Stomach smooth muscle (tissue), 2 donors: ENCODE measurements at regions not wholly inside any gene's neighbourhood (a gene's known extent, or its start where the extent isn't known, plus 50 kb on each side); places are given as distances from the start of the nearest gene placed in this dataset.
"Not testable (repeated sequence)": the region's sequence is repeated elsewhere in the genome, so short reads cannot be mapped to it uniquely, and the experiment has no call there.

Experiments
- H3K27ac ChIP-seq: one replicate; pipeline ENCODE4 v1.7.0; 2013; ENCODE audit warnings: mild to moderate bottlenecking, low read length, inconsistent platforms
- H3K27me3 ChIP-seq, 2 donors: one replicate each; pipeline ENCODE4 v1.7.0; 2013; ENCODE audit warnings: low read length in 2 of 2; ENCODE audit not compliant: insufficient read depth in 2 of 2, control insufficient read depth in 1 of 2
- H3K36me3 ChIP-seq, 2 donors: one replicate each; pipeline ENCODE4 v1.7.0; 2013; ENCODE audit warnings: low read length in 2 of 2; ENCODE audit not compliant: control insufficient read depth in 2 of 2, insufficient read depth in 2 of 2
- H3K4me1 ChIP-seq: one replicate; pipeline ENCODE4 v1.7.0; 2013; ENCODE audit warnings: low read length; ENCODE audit not compliant: control insufficient read depth, insufficient read depth
- H3K4me3 ChIP-seq, 2 donors: one replicate each; pipeline ENCODE4 v1.7.0; 2013; ENCODE audit warnings: low read length in 2 of 2
- H3K9ac ChIP-seq, 2 donors: one replicate each; pipeline ENCODE4 v1.7.0; 2013; ENCODE audit warnings: low read length in 2 of 2, mild to moderate bottlenecking in 1 of 2
- H3K9me3 ChIP-seq, 2 donors: one replicate each; pipeline ENCODE4 v1.7.0; 2013; ENCODE audit warnings: low read length in 2 of 2; ENCODE audit not compliant: control insufficient read depth in 2 of 2
- donor health status: healthy.
- donor health status: Pancreatic carcinoma.

DNA sequence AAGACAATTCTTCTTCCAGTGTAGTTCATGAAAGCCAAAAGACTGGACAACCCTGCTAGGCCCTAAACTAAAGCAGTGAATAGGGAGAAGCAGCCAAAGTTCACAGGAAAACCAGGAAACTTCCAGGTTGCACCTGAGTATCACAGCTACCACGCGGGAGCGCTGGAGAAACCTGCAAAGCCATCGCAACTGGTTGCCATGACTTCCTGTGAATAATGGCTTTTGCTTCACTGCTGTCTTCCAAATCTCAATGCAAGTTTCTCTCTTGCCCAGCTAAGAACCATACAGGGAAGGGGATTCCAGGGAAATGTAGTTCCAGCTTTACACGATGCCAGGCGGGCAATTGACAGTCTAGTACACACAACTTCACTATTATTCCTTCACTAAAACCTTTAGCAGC is 114.1 kb downstream of the GXYLT1 start:
- no peak overlapping the region for H3K4me3 ChIP-seq
- no peak overlapping the region for H3K27ac ChIP-seq
- no peaks in the 10 kb centered on the region for H3K36me3 ChIP-seq
- H3K27me3 ChIP-seq, result no peaks in the 10 kb centered on the region
- no peaks in the 10 kb centered on the region for H3K4me1 ChIP-seq
- no peaks in the 10 kb centered on the region for H3K9me3 ChIP-seq
- H3K9ac ChIP-seq, result no peak overlapping the region

GRCh38 chr12:42027546-42027945 is 117.1 kb downstream of the GXYLT1 start:
- Histone ChIP-seq H3K9ac (no peak overlapping the region), H3K36me3 (no peaks in the 10 kb centered on the region), H3K4me3 (no peak overlapping the region), H3K27ac (no peak overlapping the region), H3K9me3 (no peaks in the 10 kb centered on the region), H3K4me1 (peaks cover 2% of the 10 kb centered on the region), H3K27me3 (no peaks in the 10 kb centered on the region)

- peaks cover 2% of the 10 kb centered on the region for H3K4me1 ChIP-seq
- H3K36me3 ChIP-seq, result no peaks in the 10 kb centered on the region
- no peaks in the 10 kb centered on the region for H3K9me3 ChIP-seq
- peak overlapping the region; percentile 67 to 83 for H3K4me3 ChIP-seq
- no peak overlapping the region for H3K27ac ChIP-seq
- H3K9ac ChIP-seq, result no peak overlapping the region
- H3K27me3 ChIP-seq, result no peaks in the 10 kb centered on the region
Measured at GRCh38 chr12:42024495-42024830, 120.2 kb downstream of the GXYLT1 start.

GRCh38 chr12:42023733-42024494 is 120.8 kb downstream of the GXYLT1 start:
- Histone ChIP-seq H3K4me3 (peak overlapping the region; percentile 67 to 83), H3K36me3 (no peaks in the 10 kb centered on the region)

DNA sequence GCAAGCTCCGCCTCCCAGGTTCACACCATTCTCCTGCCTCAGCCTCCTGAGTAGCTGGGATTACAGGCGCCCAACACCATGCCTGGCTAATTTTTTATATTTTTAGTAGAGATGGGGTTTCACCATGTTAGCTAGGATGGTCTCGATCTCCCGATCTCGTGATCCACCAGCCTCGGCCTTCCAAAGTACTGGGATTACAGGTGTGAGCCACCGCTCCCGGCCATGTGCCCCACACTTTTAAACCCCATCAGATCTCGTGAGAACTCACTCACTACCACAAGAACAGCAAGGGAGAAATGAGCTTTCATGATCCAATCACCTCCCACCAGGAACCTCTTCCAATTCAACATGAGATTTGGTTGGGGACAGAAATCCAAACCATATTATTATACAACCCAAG is 122.7 kb downstream of the GXYLT1 start:
- H3K9ac ChIP-seq, H3K4me1 ChIP-seq, H3K27me3 ChIP-seq, H3K4me3 ChIP-seq, H3K9me3 ChIP-seq, H3K36me3 ChIP-seq, H3K27ac ChIP-seq: not testable (repeated sequence)

More at GRCh38 chr12:42023733-42024494, 120.8 kb downstream of the GXYLT1 start:
- H3K27ac ChIP-seq, result no peak overlapping the region
- no peaks in the 10 kb centered on the region for H3K27me3 ChIP-seq
- H3K9ac ChIP-seq, result peak overlapping the region; percentile 3 to 76
- H3K4me1 ChIP-seq, result peaks cover 2% of the 10 kb centered on the region
- H3K9me3 ChIP-seq, result no peaks in the 10 kb centered on the region

- Histone ChIP-seq H3K4me3 (no peak overlapping the region), H3K4me1 (peaks cover 2% of the 10 kb centered on the region), H3K9ac (no peak overlapping the region), H3K27me3 (peaks cover 0 to 2% of the 10 kb centered on the region in 2 donors), H3K27ac (no peak overlapping the region), H3K36me3 (no peaks in the 10 kb centered on the region), H3K9me3 (no peaks in the 10 kb centered on the region)
Measured at GRCh38 chr12:42021469-42021868, 123.2 kb downstream of the GXYLT1 start.

DNA sequence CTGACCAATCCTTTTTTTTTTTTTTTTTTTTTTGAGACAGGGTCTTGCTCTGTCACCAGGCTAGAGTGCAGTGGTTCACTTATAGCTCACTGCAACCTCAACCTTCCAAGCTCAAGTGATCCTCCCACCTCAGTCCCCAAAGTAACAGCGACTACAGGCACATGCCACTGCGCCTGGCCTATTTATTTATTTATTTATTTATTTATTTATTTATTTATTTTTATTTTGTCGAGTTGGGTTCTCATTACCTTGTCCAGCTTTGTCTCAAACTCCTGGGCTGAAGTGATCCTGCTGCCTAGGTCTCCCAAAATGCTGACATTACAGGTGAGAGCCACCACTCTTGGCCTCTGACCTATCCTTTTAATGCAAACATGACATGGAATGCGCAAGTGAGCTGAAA is 124.4 kb downstream of the GXYLT1 start:
- H3K4me1 ChIP-seq, result peaks cover 2% of the 10 kb centered on the region
- peaks cover 0 to 2% of the 10 kb centered on the region in 2 donors for H3K27me3 ChIP-seq
- H3K27ac ChIP-seq, result no peak overlapping the region
- H3K36me3 ChIP-seq, result no peaks in the 10 kb centered on the region
- no peak overlapping the region for H3K4me3 ChIP-seq
- no peak overlapping the region for H3K9ac ChIP-seq
- H3K9me3 ChIP-seq, result no peaks in the 10 kb centered on the region

DNA sequence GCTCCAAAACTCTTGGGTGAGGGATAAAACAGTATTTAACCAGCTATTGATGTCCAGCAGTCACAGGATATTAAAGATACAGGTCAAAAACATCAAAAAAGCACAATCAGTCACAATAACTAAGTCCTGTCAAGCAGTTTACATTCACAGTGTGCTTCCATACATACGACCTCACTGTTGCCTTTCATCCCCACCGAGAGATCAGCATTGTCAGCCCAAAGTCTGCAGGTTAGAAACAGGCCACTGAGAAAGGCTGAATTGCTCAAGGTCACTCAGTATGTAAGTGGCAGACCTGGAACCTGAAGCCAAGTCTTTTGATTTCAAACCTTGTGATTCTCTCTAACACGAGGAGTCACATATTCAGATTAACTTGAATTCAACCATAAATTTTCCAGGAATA is 124.9 kb downstream of the GXYLT1 start:
- no peak overlapping the region for H3K27ac ChIP-seq
- H3K9me3 ChIP-seq, result no peaks in the 10 kb centered on the region
- H3K4me3 ChIP-seq, result no peak overlapping the region
- no peak overlapping the region for H3K9ac ChIP-seq
- H3K4me1 ChIP-seq, result peaks cover 2% of the 10 kb centered on the region
- H3K27me3 ChIP-seq, result peaks cover 0 to 2% of the 10 kb centered on the region in 2 donors
- H3K36me3 ChIP-seq, result no peaks in the 10 kb centered on the region

GRCh38 chr12:42017051-42017450 is 127.6 kb downstream of the GXYLT1 start:
- Histone ChIP-seq H3K9me3 (no peaks in the 10 kb centered on the region), H3K4me3 (no peak overlapping the region), H3K4me1 (no peaks in the 10 kb centered on the region), H3K9ac (no peak overlapping the region), H3K36me3 (no peaks in the 10 kb centered on the region), H3K27ac (no peak overlapping the region), H3K27me3 (peaks cover 0 to 2% of the 10 kb centered on the region in 2 donors)

- Histone ChIP-seq H3K36me3 (no peaks in the 10 kb centered on the region), H3K9me3 (no peaks in the 10 kb centered on the region), H3K4me1 (no peaks in the 10 kb centered on the region), H3K9ac (no peak overlapping the region), H3K27me3 (peaks cover 0 to 2% of the 10 kb centered on the region in 2 donors), H3K27ac (no peak overlapping the region), H3K4me3 (no peak overlapping the region)
Measured at GRCh38 chr12:42015051-42015461, 129.6 kb downstream of the GXYLT1 start.

- not testable (repeated sequence) for H3K36me3 ChIP-seq, H3K27ac ChIP-seq, H3K27me3 ChIP-seq, H3K9ac ChIP-seq, H3K4me1 ChIP-seq, H3K4me3 ChIP-seq, H3K9me3 ChIP-seq
Measured at GRCh38 chr12:42012501-42012900, 132.2 kb downstream of the GXYLT1 start.
